Fibroblast of skin of left biceps (primary cell): ENCODE measurements at regions not wholly inside any gene's neighbourhood (a gene's known extent, or its start where the extent isn't known, plus 50 kb on each side); places are given as distances from the start of the nearest gene placed in this dataset.
"Not testable (repeated sequence)": the region's sequence is repeated elsewhere in the genome, so short reads cannot be mapped to it uniquely, and the experiment has no call there.

Experiments
- DNase-seq, 2 experiments: peaks; one replicate each; pipeline ENCODE4 v3.0.0-alpha.2; 2013; ENCODE audit warnings: low read depth in 2 of 2

GRCh38 chr6:11409371-11409770, 128.2 kb upstream of the TMEM170B start:
- DNase-seq: no peak

GRCh38 chr6:11407414-11407813, 130.1 kb upstream of the TMEM170B start:
- no peak for DNase-seq

- DNase-seq: no peak
Observed at GRCh38 chr6:11404838-11405237, 132.7 kb upstream of the TMEM170B start.

- no peak for DNase-seq
Observed at GRCh38 chr6:11404081-11404480, 133.5 kb upstream of the TMEM170B start.

- DNase-seq: no peak
Observed at GRCh38 chr6:11403035-11403601, 134.4 kb upstream of the TMEM170B start.

- DNase-seq: not testable (repeated sequence)
Observed at GRCh38 chr6:11402581-11402980, 135.0 kb upstream of the TMEM170B start.

GRCh38 chr6:11401954-11402353, 135.6 kb upstream of the TMEM170B start:
- DNase-seq: not testable (repeated sequence)

- DNase-seq: no peak
Observed at GRCh38 chr6:11398451-11399326, 138.9 kb upstream of the TMEM170B start.

- DNase-seq: no peak
Observed at GRCh38 chr6:11397622-11398450, 139.7 kb upstream of the TMEM170B start.

- DNase-seq: no peak
Observed at GRCh38 chr6:11396860-11397259, 140.7 kb upstream of the TMEM170B start.

GRCh38 chr6:11393713-11394627, 143.6 kb upstream of the TMEM170B start:
- DNase-seq: peak in 1 of 2 experiments; percentile 21

GRCh38 chr6:11392778-11393507, 144.6 kb upstream of the TMEM170B start:
- no peak for DNase-seq

GRCh38 chr6:11391934-11392777, 145.4 kb upstream of the TMEM170B start:
- no peak for DNase-seq

- DNase-seq: no peak
Observed at GRCh38 chr6:11389977-11390376, 147.6 kb upstream of the TMEM170B start.

GRCh38 chr6:11388983-11389944, 148.3 kb upstream of the TMEM170B start:
- DNase-seq: no peak

GRCh38 chr6:11387707-11388430, 149.7 kb upstream of the TMEM170B start:
- DNase-seq: no peak

GRCh38 chr6:11386726-11387125, 150.8 kb upstream of the TMEM170B start:
- no peak for DNase-seq

GRCh38 chr6:11386323-11386722, 151.2 kb upstream of the TMEM170B start:
- DNase-seq: no peak
